ENCODE measurements at regions not wholly inside any gene's neighbourhood (a gene's known extent, or its start where the extent isn't known, plus 50 kb on each side); places are given as distances from the start of the nearest gene placed in this dataset.

DNA sequence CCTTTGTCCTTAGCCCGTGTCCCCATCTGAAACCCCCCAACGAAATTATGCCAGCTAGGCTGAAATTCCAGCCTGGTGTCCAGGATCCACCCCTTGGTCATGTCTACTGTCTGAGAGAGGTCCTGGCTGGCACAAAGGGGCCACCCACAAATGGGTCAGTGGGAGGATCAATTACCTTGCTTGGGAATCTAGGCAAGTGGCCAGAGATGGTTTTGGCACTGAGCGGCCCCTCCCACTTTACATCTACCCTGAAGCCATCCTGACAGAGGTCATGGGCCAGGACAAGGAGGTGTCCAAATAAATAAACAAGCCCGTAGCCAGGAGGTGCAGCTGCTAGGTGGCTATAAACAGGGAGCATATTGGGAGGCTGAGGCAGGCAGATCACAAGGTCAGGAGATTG, 311.5 kb downstream of the MN1 start:
- TF ChIP-seq, protein P1, sequence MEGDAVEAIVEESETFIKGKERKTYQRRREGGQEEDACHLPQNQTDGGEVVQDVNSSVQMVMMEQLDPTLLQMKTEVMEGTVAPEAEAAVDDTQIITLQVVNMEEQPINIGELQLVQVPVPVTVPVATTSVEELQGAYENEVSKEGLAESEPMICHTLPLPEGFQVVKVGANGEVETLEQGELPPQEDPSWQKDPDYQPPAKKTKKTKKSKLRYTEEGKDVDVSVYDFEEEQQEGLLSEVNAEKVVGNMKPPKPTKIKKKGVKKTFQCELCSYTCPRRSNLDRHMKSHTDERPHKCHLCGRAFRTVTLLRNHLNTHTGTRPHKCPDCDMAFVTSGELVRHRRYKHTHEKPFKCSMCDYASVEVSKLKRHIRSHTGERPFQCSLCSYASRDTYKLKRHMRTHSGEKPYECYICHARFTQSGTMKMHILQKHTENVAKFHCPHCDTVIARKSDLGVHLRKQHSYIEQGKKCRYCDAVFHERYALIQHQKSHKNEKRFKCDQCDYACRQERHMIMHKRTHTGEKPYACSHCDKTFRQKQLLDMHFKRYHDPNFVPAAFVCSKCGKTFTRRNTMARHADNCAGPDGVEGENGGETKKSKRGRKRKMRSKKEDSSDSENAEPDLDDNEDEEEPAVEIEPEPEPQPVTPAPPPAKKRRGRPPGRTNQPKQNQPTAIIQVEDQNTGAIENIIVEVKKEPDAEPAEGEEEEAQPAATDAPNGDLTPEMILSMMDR (IDR thresholded peaks at IDR 0.05; ENCODE audit: low read depth, low read length, missing control alignments) = no peak
- DNase-seq (ENCODE audit: low read depth) = no peak
- H3K4me3 ChIP-seq (ENCODE audit: low read depth, low read length) = no peak overlapping the region

DNA sequence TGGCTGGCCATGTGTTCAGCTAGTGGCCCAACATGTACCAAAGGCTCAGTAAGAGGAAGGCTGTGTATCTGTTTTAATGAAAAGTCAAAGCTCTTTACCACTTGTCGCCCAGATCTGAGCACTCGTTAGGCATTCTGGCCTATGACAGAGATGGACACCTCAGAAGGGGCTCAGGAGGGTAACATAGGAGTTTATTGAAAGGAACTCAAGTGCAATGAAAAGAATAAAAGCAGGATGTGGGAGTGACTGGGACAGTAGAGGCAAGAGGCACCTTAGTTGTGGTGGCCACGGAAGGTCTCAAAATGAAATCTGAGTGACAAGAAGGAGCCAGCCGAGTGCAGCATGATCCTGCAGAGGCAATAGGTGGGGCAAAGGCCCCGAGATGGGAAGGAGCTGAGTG, 309.7 kb downstream of the MN1 start:
- TF ChIP-seq, protein P1 (IDR thresholded peaks at IDR 0.05; ENCODE audit: low read depth, low read length, missing control alignments) = no peak

DNA sequence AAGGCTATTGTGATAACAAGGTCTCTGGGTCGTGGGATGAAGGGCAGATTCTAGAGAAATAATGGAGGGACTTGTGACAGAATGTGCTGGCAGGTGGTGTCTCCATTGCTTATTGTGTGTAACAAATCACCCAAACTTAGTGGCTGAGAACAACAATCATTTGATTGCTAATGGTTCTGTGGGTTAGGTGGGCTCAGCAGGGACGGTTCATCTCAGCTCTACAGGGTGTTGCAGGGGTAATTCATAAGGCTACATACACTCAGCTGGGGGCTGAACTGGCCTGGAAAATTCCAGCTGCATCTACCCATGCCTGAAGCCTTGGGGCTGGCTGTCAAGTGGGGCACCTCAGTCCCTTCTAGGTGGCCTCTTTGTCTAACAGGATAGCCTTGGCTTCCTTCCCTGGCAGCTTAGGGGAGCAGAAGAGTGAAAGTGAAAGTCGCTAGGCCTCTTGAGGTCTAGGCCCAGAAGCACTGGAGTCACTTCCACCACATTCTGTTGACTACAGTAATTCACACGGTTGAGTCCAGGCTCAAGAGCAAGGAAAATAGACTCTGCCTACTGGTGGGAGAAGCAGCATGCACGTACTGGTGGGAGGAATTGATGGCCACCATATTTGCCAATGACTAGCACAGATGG, 308.9 kb downstream of the MN1 start:
- no peak overlapping the region for H3K4me3 ChIP-seq (ENCODE audit: low read depth, low read length)
- no peak for DNase-seq (ENCODE audit: low read depth)
- TF ChIP-seq, protein P1 (IDR thresholded peaks at IDR 0.05; ENCODE audit: low read depth, low read length, missing control alignments) = no peak

More for the DNA sequence above, 309.7 kb downstream of the MN1 start:
- no peak overlapping the region for H3K4me3 ChIP-seq (ENCODE audit: low read depth, low read length)
- DNase-seq (ENCODE audit: low read depth) = no peak

DNA sequence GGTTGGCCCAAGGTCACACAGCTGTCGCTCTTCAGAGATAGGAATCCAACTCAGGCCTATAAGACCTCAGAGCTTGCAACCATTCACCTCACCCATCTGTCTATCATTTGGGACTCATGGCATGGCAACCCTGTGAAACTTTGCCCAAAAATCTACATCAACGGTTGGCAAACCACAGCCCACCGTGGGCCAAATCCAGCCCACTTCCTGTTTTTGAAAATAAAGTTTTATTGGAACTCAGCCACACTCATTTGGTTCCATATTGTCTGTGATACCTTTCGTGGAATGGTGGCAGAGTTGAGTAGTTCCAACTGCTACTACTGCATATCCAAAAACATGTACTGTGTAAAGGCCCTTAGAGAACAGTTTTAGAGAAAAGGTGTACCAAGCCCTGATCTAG, 307.8 kb downstream of the MN1 start:
- DNase-seq (ENCODE audit: low read depth) = no peak
- TF ChIP-seq, protein P1 (IDR thresholded peaks at IDR 0.05; ENCODE audit: low read depth, low read length, missing control alignments) = no peak

DNA sequence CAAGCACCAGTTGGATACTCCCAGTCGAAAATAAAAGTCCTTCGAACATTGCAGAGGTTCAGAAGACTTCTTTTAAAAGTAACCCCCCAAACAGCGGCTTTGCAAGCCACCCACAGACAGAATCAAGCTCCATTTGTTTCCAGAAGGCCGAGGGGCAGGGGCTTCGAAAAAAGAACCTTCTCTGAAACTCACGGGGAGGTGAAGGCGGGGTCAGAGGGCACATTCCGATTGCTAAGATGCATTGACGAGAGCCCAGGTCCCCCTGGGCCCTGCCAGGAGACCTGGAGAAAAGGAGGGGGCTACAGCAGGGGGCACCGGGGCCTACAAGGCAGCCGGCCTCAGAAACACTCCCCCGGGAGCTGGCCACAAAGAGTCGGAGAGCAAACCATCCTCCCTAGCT, 306.8 kb downstream of the MN1 start:
- no peak overlapping the region for H3K4me3 ChIP-seq (ENCODE audit: low read depth, low read length)
- DNase-seq (ENCODE audit: low read depth) = no peak
- TF ChIP-seq, protein P1 (IDR thresholded peaks at IDR 0.05; ENCODE audit: low read depth, low read length, missing control alignments) = no peak

More for the DNA sequence above, 307.8 kb downstream of the MN1 start:
- H3K4me3 ChIP-seq (ENCODE audit: low read depth, low read length) = no peak overlapping the region

DNA sequence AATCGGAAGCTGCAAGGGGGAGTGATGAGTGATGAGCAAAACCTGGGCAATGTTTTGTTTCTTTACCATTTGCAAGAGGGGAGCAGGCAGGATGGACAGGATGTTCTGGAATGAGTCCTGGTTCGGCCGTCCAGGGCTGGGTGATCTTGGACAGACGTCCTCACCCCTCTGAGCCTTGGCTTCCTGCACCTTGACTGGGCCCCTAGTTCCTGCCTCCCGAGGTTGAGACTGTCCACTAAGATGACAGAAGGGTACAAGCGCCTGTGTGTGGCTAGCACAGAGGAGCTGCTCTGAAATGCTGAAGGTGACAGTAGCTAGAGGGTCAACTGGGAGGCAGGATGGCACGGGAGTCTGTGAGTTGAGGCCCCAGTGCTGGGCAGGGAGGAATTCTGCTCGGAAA, 306.2 kb downstream of the MN1 start:
- no peak for DNase-seq (ENCODE audit: low read depth)
- no peak overlapping the region for H3K4me3 ChIP-seq (ENCODE audit: low read depth, low read length)
- TF ChIP-seq, protein P1 (IDR thresholded peaks at IDR 0.05; ENCODE audit: low read depth, low read length, missing control alignments) = no peak

DNA sequence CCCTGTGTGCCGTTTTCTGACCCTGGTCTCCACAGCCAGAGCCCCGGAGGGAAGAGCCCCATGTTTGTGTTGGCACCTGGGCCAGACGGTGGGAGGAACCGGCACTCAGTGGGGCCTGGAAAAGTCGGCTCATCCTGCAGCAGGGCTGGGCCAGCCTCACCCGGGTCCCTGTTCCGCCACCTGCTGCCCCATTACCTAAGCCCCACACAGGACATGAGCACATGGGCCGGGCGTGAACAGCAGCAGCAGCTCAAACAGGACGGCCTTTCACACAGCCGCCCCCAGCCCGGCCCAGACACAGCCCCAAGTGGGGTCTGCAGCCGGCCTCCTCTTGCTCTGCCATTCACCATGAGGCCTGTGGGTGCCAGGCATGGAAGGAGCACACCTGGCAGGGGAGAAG, 302.4 kb downstream of the MN1 start:
- TF ChIP-seq, protein P1 (IDR thresholded peaks at IDR 0.05; ENCODE audit: low read depth, low read length, missing control alignments) = no peak
- DNase-seq (ENCODE audit: low read depth) = no peak
- no peak overlapping the region for H3K4me3 ChIP-seq (ENCODE audit: low read depth, low read length)
